ENCODE measurements at regions not wholly inside any gene's neighbourhood (a gene's known extent, or its start where the extent isn't known, plus 50 kb on each side); places are given as distances from the start of the nearest gene placed in this dataset.

- Histone ChIP-seq H3K36me3 (no peaks in the 10 kb centered on the region), H3K4me3 (no peak overlapping the region), H3K27me3 (no peaks in the 10 kb centered on the region), H3K27ac (no peak overlapping the region), H3K9me3 (no peaks in the 10 kb centered on the region), H3K4me1 (ENCODE audit: insufficient read depth) (no peaks in the 10 kb centered on the region)
- no peak for TF ChIP-seq POLR2A (IDR thresholded peaks at IDR 0.05)
- TF ChIP-seq EP300 (IDR thresholded peaks at IDR 0.05): no peak
- no peak for TF ChIP-seq CTCF (IDR thresholded peaks at IDR 0.05)
- 36 to 45% (median 38%) methylated on average over 4 of the region's 4 CpGs for WGBS, 3 donors
- no peak for DNase-seq
- intact Hi-C loops (cut with DNase I): loop anchor here in 3 of 4 donors (5.0 to 10.0 kb wide), 3 partner anchors 167 to 567 kb away; partner anchors contain the start of gene SLC9B1 (in 2 of the 3)
Observed at GRCh38 chr4:102447413-102447812, 53.7 kb upstream of the NFKB1 start.

GRCh38 chr4:102449751-102450352, 51.3 kb upstream of the NFKB1 start:
- TF ChIP-seq POLR2A (IDR thresholded peaks at IDR 0.05) (no peak), CTCF (IDR thresholded peaks at IDR 0.05) (peak; percentile 19 to 49 (median 41))
- H3K4me1 ChIP-seq (ENCODE audit: insufficient read depth): no peaks in the 10 kb centered on the region
- WGBS, 3 donors: 40 to 55% (median 45%) methylated on average over 4 of the region's 4 CpGs
- no peak overlapping the region for H3K27ac ChIP-seq
- H3K27me3 ChIP-seq: no peaks in the 10 kb centered on the region
- DNase-seq: peak in 2 of 5 donors; percentile 23 to 49
- intact Hi-C loops (cut with DNase I): loop anchor here (5.0 to 10.0 kb wide), 5 partner anchors 165 to 565 kb away; partner anchors contain the start of gene SLC9B1 (in 3 of the 4)
- H3K9me3 ChIP-seq: no peaks in the 10 kb centered on the region
- no peaks in the 10 kb centered on the region for H3K36me3 ChIP-seq
- no peak overlapping the region for H3K4me3 ChIP-seq

- intact Hi-C loops (cut with DNase I): loop anchor here in 3 of 4 donors (5.0 to 10.0 kb wide), 3 partner anchors 174 to 564 kb away; partner anchors contain the start of gene SLC9B1 (in 1 of the 3)
- H3K27ac ChIP-seq: no peak overlapping the region
- H3K4me3 ChIP-seq: no peak overlapping the region
- WGBS, 3 donors: 87 to 94% (median 94%) methylated on average over 4 of the region's 4 CpGs
- DNase-seq: no peak
- no peaks in the 10 kb centered on the region for H3K27me3 ChIP-seq
- no peaks in the 10 kb centered on the region for H3K4me1 ChIP-seq (ENCODE audit: insufficient read depth)
- H3K36me3 ChIP-seq: no peaks in the 10 kb centered on the region
- TF ChIP-seq CTCF (IDR thresholded peaks at IDR 0.05): no peak
- TF ChIP-seq EP300 (IDR thresholded peaks at IDR 0.05): no peak
- no peak for TF ChIP-seq POLR2A (IDR thresholded peaks at IDR 0.05)
- no peaks in the 10 kb centered on the region for H3K9me3 ChIP-seq
Observed at GRCh38 chr4:102451266-102451665, 49.9 kb upstream of the NFKB1 start.

All from ovary (tissue), 7 donors.